ENCODE measurements at regions not wholly inside any gene's neighbourhood (a gene's known extent, or its start where the extent isn't known, plus 50 kb on each side); places are given as distances from the start of the nearest gene placed in this dataset.

- H3K36me3 ChIP-seq (replicated peaks in 1 of 2; ENCODE audit: control insufficient read depth in 1 of 2, insufficient read depth in 2 of 2, low read length in 2 of 2): no peaks in the 10 kb centered on the region
- POLR2A ChIA-PET: no interaction called here
- DNase-seq (ENCODE audit: low spot score) (no peak), ATAC-seq (no peak), FAIRE-seq (no peak)
- no peak overlapping the region for H2AFZ ChIP-seq (ENCODE audit: low read length)
- no peaks in the 10 kb centered on the region for H3K79me2 ChIP-seq (ENCODE audit: insufficient read depth, low read length)
- no peak overlapping the region for H3K4me2 ChIP-seq (ENCODE audit: low read depth, low read length)
- no peak overlapping the region for H3K27ac ChIP-seq (ENCODE audit: extremely low read length, insufficient read depth, low read length)
- no peak overlapping the region for H3K4me3 ChIP-seq (replicated peaks in 1 of 3; ENCODE audit: insufficient read depth in 1 of 3, low read depth in 2 of 3, low read length in 3 of 3)
- TF ChIP-seq NONO (IDR thresholded peaks at IDR 0.05) (no peak), NONO (CRISPR knock-in tag; conservative IDR thresholded peaks at IDR 0.05) (no peak), TOPORS (CRISPR knock-in tag; IDR thresholded peaks at IDR 0.05) (no peak), REXO4 (CRISPR knock-in tag; IDR thresholded peaks at IDR 0.05; ENCODE audit: borderline replicate concordance) (no peak), PAWR (CRISPR knock-in tag; IDR thresholded peaks at IDR 0.05; ENCODE audit: borderline replicate concordance) (no peak)
- TF ChIP-seq, protein P1, sequence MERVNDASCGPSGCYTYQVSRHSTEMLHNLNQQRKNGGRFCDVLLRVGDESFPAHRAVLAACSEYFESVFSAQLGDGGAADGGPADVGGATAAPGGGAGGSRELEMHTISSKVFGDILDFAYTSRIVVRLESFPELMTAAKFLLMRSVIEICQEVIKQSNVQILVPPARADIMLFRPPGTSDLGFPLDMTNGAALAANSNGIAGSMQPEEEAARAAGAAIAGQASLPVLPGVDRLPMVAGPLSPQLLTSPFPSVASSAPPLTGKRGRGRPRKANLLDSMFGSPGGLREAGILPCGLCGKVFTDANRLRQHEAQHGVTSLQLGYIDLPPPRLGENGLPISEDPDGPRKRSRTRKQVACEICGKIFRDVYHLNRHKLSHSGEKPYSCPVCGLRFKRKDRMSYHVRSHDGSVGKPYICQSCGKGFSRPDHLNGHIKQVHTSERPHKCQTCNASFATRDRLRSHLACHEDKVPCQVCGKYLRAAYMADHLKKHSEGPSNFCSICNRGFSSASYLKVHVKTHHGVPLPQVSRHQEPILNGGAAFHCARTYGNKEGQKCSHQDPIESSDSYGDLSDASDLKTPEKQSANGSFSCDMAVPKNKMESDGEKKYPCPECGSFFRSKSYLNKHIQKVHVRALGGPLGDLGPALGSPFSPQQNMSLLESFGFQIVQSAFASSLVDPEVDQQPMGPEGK (CRISPR knock-in tag; IDR thresholded peaks at IDR 0.05): no peak
- no TSS peak for BruUV-seq (replicated peaks)
- intact Hi-C loops (cut with micrococcal nuclease; ENCODE audit: unreplicated experiment) (no loop called here), in situ Hi-C loops (cut with HindIII; ENCODE audit: extremely low pct_ligation_motif_present, low pct_unique_long_range_greater_than_20kb) (no loop called here)
- H4K20me1 ChIP-seq (ENCODE audit: insufficient read depth, low read length): no peaks in the 10 kb centered on the region
- H3K9ac ChIP-seq (ENCODE audit: insufficient read depth, low read depth, low read length): no peak overlapping the region
- 42% methylated on average over 3 of the region's 3 CpGs for WGBS (ENCODE audit: low lambda C conversion rate)
- no peaks in the 10 kb centered on the region for H3K4me1 ChIP-seq (ENCODE audit: insufficient read depth, low read length)
- no peaks in the 10 kb centered on the region for H3K9me3 ChIP-seq (ENCODE audit: low read length)
- CTCF ChIA-PET (ENCODE audit: low intra/inter-chr PET ratio, low total read pairs): no interaction called here
- H3K27me3 ChIP-seq (ENCODE audit: control insufficient read depth in 1 of 2, insufficient read depth in 2 of 2, low read length in 2 of 2): no peaks in the 10 kb centered on the region; a peak in 1 of 5 replicates
These were observed 275.2 kb downstream of the DACT1 start for GRCh38 chr14:58912799-58913432.

- Histone ChIP-seq H3K27ac (ENCODE audit: extremely low read length, insufficient read depth, low read length) (no peak overlapping the region), H2AFZ (ENCODE audit: low read length) (no peak overlapping the region), H4K20me1 (ENCODE audit: insufficient read depth, low read length) (no peaks in the 10 kb centered on the region), H3K9me3 (ENCODE audit: low read length) (no peaks in the 10 kb centered on the region), H3K4me1 (ENCODE audit: insufficient read depth, low read length) (no peaks in the 10 kb centered on the region), H3K4me2 (ENCODE audit: low read depth, low read length) (no peak overlapping the region), H3K79me2 (ENCODE audit: insufficient read depth, low read length) (no peaks in the 10 kb centered on the region), H3K36me3 (replicated peaks in 1 of 2; ENCODE audit: control insufficient read depth in 1 of 2, insufficient read depth in 2 of 2, low read length in 2 of 2) (no peaks in the 10 kb centered on the region), H3K4me3 (replicated peaks in 1 of 3; ENCODE audit: insufficient read depth in 1 of 3, low read depth in 2 of 3, low read length in 3 of 3) (no peak overlapping the region), H3K27me3 (ENCODE audit: control insufficient read depth in 1 of 2, insufficient read depth in 2 of 2, low read length in 2 of 2) (no peaks in the 10 kb centered on the region; a peak in 1 of 5 replicates), H3K9ac (ENCODE audit: insufficient read depth, low read depth, low read length) (no peak overlapping the region)
- DNase-seq (ENCODE audit: low spot score) (no peak), ATAC-seq (no peak), FAIRE-seq (no peak)
- intact Hi-C loops (cut with micrococcal nuclease; ENCODE audit: unreplicated experiment): no loop called here
- WGBS (ENCODE audit: low lambda C conversion rate): 22% methylated on average over 10 of the region's 10 CpGs
- no TSS peak for BruUV-seq (replicated peaks)
- ChIA-PET POLR2A (no interaction called here), CTCF (ENCODE audit: low intra/inter-chr PET ratio, low total read pairs) (no interaction called here)
- in situ Hi-C loops (cut with HindIII; ENCODE audit: extremely low pct_ligation_motif_present, low pct_unique_long_range_greater_than_20kb): no loop called here
- TF ChIP-seq ZKSCAN8 (CRISPR knock-in tag; IDR thresholded peaks at IDR 0.05; ENCODE audit: borderline replicate concordance) (no peak), ZNF766 (CRISPR knock-in tag; IDR thresholded peaks at IDR 0.05; ENCODE audit: borderline replicate concordance) (no peak), ETV6 (CRISPR knock-in tag; conservative IDR thresholded peaks at IDR 0.05) (no peak), ZNF883 (CRISPR knock-in tag; IDR thresholded peaks at IDR 0.05; ENCODE audit: not compliant biosample characterization) (no peak), SAP130 (CRISPR knock-in tag; IDR thresholded peaks at IDR 0.05; ENCODE audit: low read depth) (no peak), ATAD3A (CRISPR knock-in tag; IDR thresholded peaks at IDR 0.05) (no peak), MAZ (IDR thresholded peaks at IDR 0.05; ENCODE audit: borderline replicate concordance, low read depth, low read length) (no peak), MAZ (CRISPR knock-in tag; IDR thresholded peaks at IDR 0.05; ENCODE audit: low read depth) (no peak)
- TF ChIP-seq, protein P2, sequence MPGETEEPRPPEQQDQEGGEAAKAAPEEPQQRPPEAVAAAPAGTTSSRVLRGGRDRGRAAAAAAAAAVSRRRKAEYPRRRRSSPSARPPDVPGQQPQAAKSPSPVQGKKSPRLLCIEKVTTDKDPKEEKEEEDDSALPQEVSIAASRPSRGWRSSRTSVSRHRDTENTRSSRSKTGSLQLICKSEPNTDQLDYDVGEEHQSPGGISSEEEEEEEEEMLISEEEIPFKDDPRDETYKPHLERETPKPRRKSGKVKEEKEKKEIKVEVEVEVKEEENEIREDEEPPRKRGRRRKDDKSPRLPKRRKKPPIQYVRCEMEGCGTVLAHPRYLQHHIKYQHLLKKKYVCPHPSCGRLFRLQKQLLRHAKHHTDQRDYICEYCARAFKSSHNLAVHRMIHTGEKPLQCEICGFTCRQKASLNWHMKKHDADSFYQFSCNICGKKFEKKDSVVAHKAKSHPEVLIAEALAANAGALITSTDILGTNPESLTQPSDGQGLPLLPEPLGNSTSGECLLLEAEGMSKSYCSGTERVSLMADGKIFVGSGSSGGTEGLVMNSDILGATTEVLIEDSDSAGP (CRISPR knock-in tag; IDR thresholded peaks at IDR 0.05; ENCODE audit: borderline replicate concordance): no peak
These were observed 274.1 kb upstream of the DAAM1 start for GRCh38 chr14:58914279-58914855.

Measured in HepG2 (cell line).